Activated T-helper 17 cell treated with anti-CD3 and anti-CD28 coated beads, Interleukin-2, amount 50 U/mL, for 72 hours (primary cell): ENCODE measurements at regions not wholly inside any gene's neighbourhood (a gene's known extent, or its start where the extent isn't known, plus 50 kb on each side); places are given as distances from the start of the nearest gene placed in this dataset.

Experiments
- ATAC-seq: fragments of 150-1000 bp; cut with Tn5 transposase; replicated peaks from 2 replicates; pipeline ENCODE4 v1.10.0; 2021; ENCODE audit warnings: mild to moderate bottlenecking, moderate library complexity
- H3K27ac Mint-ChIP-seq: one replicate; pipeline ENCODE4 v1.8.0; 2022; ENCODE audit warnings: mixed read lengths
- H3K27me3 Mint-ChIP-seq: one replicate; pipeline ENCODE4 v1.8.0; 2022; ENCODE audit warnings: mixed read lengths
- H3K36me3 Mint-ChIP-seq: one replicate; pipeline ENCODE4 v1.8.0; 2022; ENCODE audit warnings: low read depth, mild to moderate bottlenecking, mixed read lengths
- H3K4me1 Mint-ChIP-seq: one replicate; pipeline ENCODE4 v1.8.0; 2022; ENCODE audit warnings: mixed read lengths
- H3K4me3 Mint-ChIP-seq: one replicate; pipeline ENCODE4 v1.8.0; 2022; ENCODE audit warnings: mild to moderate bottlenecking, mixed read lengths
- H3K9me3 Mint-ChIP-seq: one replicate; pipeline ENCODE4 v1.8.0; 2022; ENCODE audit warnings: mixed read lengths

DNA sequence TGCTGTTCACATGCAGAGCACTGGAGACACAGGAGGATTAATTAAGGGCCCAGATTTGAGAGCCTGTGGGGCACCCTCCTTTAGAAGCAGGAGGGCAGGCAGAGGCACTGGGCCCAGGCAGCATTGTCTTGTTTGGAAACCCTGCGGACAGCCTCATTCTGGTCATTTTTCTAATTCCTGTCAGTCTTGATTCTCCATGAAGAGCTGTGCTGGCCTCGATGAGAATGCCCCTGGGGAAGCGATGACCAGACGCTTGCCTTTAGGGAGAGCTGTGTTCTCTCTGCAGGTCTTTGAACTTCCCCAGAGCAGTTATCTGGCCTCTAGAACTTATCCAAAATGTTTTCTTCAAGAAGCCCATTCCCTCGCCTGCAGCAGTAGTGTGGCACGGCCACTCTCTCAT lies 117.8 kb upstream of the PTCH1 start:
- H3K4me1 Mint-ChIP-seq = no peaks in the 10 kb centered on the region
- H3K4me3 Mint-ChIP-seq = no peak overlapping the region
- H3K27me3 Mint-ChIP-seq = peaks cover 18% of the 10 kb centered on the region
- H3K36me3 Mint-ChIP-seq = no peaks in the 10 kb centered on the region
- no peak overlapping the region for H3K27ac Mint-ChIP-seq
- no peak for ATAC-seq
- no peaks in the 10 kb centered on the region for H3K9me3 Mint-ChIP-seq

DNA sequence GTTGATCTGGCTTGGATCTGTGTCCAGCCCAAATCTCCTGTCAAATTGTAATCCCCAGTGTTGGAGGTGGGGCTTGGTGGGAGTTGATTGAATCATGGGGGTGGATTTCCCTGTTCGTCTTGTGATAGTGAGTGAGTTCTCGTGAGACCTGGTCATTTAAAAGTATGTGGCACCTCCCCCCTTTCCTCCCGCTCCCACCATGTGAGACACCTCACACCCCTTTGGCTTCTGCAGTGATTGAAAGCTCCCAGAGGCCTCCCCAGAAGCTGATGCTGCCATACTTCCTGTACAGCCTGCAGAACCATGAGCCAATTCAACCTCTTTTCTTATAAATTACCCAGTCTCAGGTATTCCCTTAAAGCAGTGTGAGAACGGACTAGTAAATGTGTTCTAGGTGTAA lies 117.3 kb upstream of the PTCH1 start:
- Mint-ChIP-seq H3K36me3 (no peaks in the 10 kb centered on the region), H3K27me3 (peaks cover 18% of the 10 kb centered on the region), H3K9me3 (no peaks in the 10 kb centered on the region), H3K4me1 (no peaks in the 10 kb centered on the region), H3K27ac (no peak overlapping the region), H3K4me3 (no peak overlapping the region)
- ATAC-seq = no peak

DNA sequence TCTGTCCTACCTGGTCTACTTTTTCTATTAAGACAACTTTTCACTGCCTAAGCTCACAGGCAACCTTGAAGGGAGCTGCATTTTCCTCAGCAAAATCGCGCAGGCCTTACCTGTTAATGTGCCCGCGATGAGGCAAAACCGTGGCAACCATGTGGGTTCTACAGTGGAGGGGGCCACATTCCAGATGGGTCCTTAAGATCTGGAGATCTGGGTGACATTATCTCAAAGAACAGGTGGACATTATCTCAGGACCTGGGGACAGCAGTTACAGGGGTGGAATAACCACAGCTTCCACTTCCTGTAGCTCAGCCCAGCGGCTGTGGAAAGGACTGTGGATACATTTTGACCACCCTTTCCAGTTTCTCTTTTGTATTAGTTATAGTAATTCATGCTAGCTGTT lies 112.8 kb upstream of the PTCH1 start:
- Mint-ChIP-seq H3K4me1 (peaks cover 6% of the 10 kb centered on the region), H3K27ac (no peak overlapping the region), H3K27me3 (peaks cover 6% of the 10 kb centered on the region), H3K4me3 (no peak overlapping the region), H3K9me3 (no peaks in the 10 kb centered on the region), H3K36me3 (no peaks in the 10 kb centered on the region)
- ATAC-seq = no peak

DNA sequence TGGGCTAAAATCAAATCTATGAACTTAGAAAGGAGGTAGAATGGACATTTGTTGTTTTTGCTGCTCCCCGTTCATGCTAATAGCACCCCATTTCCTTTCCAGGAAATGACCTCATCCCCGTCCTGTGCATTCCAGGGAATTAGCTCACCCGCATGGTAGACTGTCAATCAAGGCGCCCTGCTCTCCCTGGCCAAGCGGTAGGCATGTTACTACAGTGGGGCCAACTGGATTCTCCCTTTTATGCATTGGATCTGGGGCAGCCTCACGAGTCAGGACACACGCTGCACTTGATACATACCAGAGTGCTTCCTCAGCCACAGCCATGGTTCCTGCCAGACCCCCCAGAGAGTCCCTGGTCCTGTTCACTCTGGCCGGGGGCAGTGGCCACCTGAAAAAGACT lies 111.0 kb upstream of the PTCH1 start:
- no peak for ATAC-seq
- H3K4me1 Mint-ChIP-seq = peaks cover 6% of the 10 kb centered on the region
- no peak overlapping the region for H3K27ac Mint-ChIP-seq
- H3K27me3 Mint-ChIP-seq = peaks cover 6% of the 10 kb centered on the region
- H3K4me3 Mint-ChIP-seq = peak overlapping the region; percentile 57
- no peaks in the 10 kb centered on the region for H3K36me3 Mint-ChIP-seq
- no peaks in the 10 kb centered on the region for H3K9me3 Mint-ChIP-seq

DNA sequence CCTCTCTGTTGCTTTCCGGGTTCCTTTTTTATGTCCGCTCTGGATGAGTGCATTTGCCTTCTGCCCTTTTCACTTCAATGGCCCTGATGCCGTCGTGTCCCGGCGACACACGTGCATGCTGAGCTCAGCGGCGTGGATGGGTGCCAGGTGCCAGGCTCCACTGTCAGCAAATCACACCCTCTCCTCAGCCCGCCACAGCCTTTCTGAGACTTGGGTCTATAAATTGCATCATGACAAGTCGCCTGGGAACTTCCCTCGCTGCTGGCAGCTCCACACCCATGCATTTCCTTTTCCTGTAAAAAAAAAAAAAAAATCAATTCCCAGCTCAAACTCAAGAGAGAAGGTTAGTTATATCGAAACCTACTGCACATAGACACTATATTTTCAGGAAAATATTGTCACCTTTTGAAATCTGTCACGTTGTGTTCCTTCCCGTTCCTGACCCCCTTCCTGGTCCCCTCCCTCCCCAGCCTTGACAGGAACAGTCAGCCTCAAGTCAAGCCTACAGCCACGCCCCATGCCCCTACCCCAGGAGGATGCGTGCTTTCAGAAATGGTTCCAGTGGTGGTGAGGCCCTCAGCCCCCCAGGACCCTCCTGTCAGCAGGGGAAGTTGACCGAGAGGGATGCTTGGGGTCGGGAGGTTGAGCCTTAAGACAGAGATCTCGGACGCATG lies 110.3 kb upstream of the PTCH1 start:
- Mint-ChIP-seq H3K4me1 (peaks cover 6% of the 10 kb centered on the region), H3K27ac (no peak overlapping the region), H3K9me3 (no peaks in the 10 kb centered on the region), H3K27me3 (peaks cover 6% of the 10 kb centered on the region), H3K4me3 (peak overlapping the region; percentile 57), H3K36me3 (no peaks in the 10 kb centered on the region)
- ATAC-seq = peak; percentile 92

DNA sequence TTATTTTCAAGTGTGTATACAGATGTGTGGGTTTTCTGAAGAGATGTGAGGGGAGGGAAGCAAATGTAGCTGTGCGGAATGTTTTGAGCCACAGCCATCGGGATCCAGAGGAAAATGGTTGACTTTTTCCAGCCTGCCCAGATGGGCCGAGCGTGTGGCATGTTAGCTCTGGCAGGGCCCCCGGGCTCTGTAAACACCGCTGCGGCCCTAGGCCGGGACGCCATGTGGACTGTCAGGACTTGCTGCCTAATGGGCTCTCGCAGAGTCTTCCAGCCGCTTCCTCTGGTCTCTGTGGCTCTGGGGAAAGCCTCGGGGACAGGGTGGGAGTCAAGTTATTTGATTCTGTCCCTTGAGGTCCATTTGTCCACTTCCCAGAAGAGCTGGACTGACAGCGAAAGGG lies 109.6 kb upstream of the PTCH1 start:
- peaks cover 6% of the 10 kb centered on the region for H3K4me1 Mint-ChIP-seq
- no peaks in the 10 kb centered on the region for H3K36me3 Mint-ChIP-seq
- no peak overlapping the region for H3K27ac Mint-ChIP-seq
- ATAC-seq = no peak
- H3K4me3 Mint-ChIP-seq = peak overlapping the region; percentile 57
- no peaks in the 10 kb centered on the region for H3K9me3 Mint-ChIP-seq
- peaks cover 3% of the 10 kb centered on the region for H3K27me3 Mint-ChIP-seq

DNA sequence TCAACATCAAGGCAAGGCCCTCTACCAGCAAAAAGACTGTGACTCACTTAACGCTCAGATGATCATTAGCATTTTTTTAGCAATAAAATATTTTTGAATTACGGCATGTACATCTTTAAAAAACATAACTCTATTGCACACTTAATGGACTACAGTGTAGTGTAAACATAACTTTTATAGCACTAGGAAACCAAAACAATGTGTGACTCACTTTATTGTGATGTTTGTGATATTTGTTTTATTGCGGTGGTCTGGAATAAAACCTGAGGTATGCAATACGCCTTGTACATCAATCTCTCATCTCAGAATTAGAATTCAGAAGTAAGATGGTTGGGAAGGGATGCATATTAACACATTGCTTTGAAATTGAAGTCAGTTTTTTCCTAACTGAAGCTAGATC lies 106.9 kb upstream of the PTCH1 start:
- no peaks in the 10 kb centered on the region for H3K9me3 Mint-ChIP-seq
- H3K4me1 Mint-ChIP-seq = peaks cover 6% of the 10 kb centered on the region
- H3K27ac Mint-ChIP-seq = no peak overlapping the region
- ATAC-seq = no peak
- no peak overlapping the region for H3K4me3 Mint-ChIP-seq
- H3K36me3 Mint-ChIP-seq = no peaks in the 10 kb centered on the region
- peaks cover 3% of the 10 kb centered on the region for H3K27me3 Mint-ChIP-seq

DNA sequence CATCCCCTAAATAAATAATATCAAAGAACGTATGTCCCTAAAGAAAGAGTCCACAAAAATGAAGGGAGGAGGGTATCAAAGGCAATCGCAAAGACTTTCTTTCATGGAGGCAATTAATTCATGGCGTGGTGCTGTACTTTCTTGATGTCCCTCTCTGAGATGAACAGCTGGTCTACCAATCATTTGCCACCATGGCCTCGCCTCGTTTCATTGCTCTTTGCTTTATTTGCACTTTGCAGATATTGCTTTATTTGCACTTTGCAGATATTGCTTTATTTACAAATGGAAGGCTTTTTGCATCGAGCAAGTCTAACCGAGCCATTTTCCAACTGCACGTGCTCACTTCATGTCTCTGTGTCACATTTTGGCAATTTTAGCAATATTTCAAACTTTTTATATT lies 104.0 kb upstream of the PTCH1 start:
- peaks cover 5% of the 10 kb centered on the region for H3K27me3 Mint-ChIP-seq
- H3K4me3 Mint-ChIP-seq = no peak overlapping the region
- no peak overlapping the region for H3K27ac Mint-ChIP-seq
- no peak for ATAC-seq
- no peaks in the 10 kb centered on the region for H3K36me3 Mint-ChIP-seq
- no peaks in the 10 kb centered on the region for H3K4me1 Mint-ChIP-seq
- H3K9me3 Mint-ChIP-seq = no peaks in the 10 kb centered on the region

DNA sequence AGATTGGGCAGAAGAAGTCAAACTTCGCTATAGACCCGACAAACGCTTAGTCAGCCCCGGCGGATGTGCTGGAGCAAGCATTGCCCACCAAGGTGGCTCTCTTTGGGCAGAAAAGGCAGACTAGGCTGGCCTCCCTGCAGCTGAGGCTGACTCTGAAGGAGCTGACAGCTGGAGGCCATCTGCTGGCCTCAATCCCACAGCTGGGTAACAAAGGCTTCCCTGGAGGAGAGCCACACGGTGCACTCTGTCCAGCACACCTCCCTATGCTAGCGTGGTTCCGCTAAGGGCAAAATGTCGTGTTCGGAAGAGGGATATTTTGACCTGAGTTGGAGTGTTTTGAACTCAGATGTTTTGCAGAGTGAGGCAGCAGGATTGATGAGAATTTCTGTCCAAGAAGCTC lies 103.5 kb upstream of the PTCH1 start:
- H3K9me3 Mint-ChIP-seq = no peaks in the 10 kb centered on the region
- ATAC-seq = no peak
- H3K27me3 Mint-ChIP-seq = peaks cover 5% of the 10 kb centered on the region
- H3K4me3 Mint-ChIP-seq = no peak overlapping the region
- no peaks in the 10 kb centered on the region for H3K36me3 Mint-ChIP-seq
- H3K4me1 Mint-ChIP-seq = no peaks in the 10 kb centered on the region
- H3K27ac Mint-ChIP-seq = no peak overlapping the region

DNA sequence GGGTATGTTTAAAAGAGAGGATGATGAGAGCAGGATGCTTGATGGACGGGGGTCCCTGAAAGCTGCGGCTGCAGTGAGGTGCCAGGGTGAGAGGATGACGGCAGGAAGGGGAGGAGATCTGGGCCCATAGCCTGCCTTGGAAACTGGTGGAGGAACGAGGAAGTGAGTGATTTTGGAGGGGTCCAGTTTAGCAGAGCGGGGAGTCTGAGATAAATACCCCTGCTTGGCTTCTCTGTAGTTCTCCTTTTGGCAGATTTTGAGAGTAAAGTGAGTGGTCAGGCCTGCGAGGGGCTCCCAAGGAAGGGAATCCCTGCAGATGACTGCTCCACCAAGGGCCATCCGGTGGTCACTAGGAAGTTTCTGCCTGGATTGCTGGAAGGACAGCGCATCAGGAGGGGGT lies 98.5 kb upstream of the PTCH1 start:
- ATAC-seq = no peak
- Mint-ChIP-seq H3K36me3 (no peaks in the 10 kb centered on the region), H3K27me3 (peaks cover 9% of the 10 kb centered on the region), H3K27ac (no peak overlapping the region), H3K9me3 (no peaks in the 10 kb centered on the region), H3K4me3 (no peak overlapping the region), H3K4me1 (no peaks in the 10 kb centered on the region)

DNA sequence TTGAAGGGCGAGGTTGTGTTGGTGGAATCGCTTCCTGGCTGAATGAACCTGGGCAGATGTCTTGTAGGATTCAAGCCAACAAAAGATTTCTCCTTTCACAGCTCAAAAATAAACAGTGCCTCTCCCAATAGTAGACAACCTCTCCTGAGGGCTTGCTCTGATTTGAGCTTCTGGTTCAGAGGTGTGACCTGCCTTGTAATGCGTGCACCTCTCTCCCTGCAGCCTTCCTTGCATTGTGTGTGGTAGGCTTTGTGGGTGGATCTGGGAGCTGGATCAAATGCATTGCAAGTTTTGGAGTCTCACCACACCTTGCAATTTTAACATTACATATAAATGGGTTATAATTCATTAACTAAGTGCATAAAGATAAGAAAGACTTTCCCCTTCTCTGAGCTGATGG lies 96.9 kb upstream of the PTCH1 start:
- no peak overlapping the region for H3K4me3 Mint-ChIP-seq
- H3K9me3 Mint-ChIP-seq = no peaks in the 10 kb centered on the region
- ATAC-seq = no peak
- no peaks in the 10 kb centered on the region for H3K36me3 Mint-ChIP-seq
- H3K27ac Mint-ChIP-seq = no peak overlapping the region
- H3K27me3 Mint-ChIP-seq = peaks cover 9% of the 10 kb centered on the region
- no peaks in the 10 kb centered on the region for H3K4me1 Mint-ChIP-seq

DNA sequence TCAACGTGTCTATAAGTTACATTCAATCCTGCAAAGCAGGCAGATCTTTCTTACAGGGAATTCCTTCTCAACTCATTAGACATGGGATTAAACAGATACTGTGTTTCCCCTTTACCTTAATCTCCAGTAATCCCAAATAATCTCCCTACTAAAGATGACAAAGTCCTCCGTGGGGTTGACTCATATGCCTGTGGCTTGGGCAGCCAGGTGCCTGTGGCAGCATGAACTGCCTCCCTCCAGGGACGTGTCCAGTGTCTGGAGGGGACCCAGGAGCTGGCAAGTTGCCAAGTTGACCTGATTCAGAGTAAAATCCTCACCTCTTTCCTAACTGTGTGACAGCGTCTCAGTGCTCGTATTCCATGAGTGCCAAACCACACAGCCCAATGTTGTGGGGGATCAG lies 94.6 kb upstream of the PTCH1 start:
- Mint-ChIP-seq H3K4me1 (no peaks in the 10 kb centered on the region), H3K36me3 (no peaks in the 10 kb centered on the region), H3K27ac (no peak overlapping the region), H3K27me3 (peaks cover 4% of the 10 kb centered on the region), H3K9me3 (no peaks in the 10 kb centered on the region), H3K4me3 (no peak overlapping the region)
- ATAC-seq = no peak

DNA sequence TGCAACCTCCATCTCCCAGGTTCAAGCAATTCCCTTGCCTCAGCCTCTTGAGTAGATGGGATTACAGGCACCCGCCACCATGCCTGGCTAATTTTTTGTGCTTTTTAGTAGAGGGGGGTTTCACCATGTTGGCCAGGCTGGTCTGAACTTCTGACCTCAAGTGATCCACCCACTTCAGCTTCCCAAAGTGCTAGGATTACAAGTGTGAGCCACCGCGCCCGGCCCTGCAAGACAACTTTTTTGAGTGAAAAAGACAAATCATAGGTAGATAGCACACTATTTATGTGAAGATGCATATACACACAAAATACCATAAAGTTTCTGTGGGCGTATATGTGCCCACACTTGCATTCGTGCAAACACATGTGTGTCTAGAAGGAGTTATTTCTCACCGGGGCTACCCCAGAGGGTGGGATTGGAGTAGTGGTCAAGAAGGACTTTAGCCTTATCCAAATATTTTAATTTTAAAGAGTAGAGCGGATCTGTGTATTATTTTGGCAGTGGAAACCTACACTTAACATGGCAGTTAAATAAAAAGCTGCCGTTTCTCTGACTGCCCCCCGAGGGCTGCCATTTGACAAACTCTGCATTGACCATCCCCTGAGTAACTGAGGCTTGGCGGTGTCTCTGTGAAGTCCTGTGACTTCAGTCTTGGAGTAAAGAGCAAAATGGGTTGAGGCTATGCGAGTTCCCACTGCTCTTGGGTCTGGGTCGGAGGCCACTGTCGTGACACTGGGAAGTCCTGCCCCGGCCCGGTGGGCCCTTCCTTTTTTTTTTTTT lies 93.4 kb upstream of the PTCH1 start:
- ATAC-seq = no peak
- no peak overlapping the region for H3K4me3 Mint-ChIP-seq
- H3K4me1 Mint-ChIP-seq = no peaks in the 10 kb centered on the region
- H3K27ac Mint-ChIP-seq = no peak overlapping the region
- H3K27me3 Mint-ChIP-seq = peaks cover 4% of the 10 kb centered on the region
- H3K36me3 Mint-ChIP-seq = no peaks in the 10 kb centered on the region
- no peaks in the 10 kb centered on the region for H3K9me3 Mint-ChIP-seq

DNA sequence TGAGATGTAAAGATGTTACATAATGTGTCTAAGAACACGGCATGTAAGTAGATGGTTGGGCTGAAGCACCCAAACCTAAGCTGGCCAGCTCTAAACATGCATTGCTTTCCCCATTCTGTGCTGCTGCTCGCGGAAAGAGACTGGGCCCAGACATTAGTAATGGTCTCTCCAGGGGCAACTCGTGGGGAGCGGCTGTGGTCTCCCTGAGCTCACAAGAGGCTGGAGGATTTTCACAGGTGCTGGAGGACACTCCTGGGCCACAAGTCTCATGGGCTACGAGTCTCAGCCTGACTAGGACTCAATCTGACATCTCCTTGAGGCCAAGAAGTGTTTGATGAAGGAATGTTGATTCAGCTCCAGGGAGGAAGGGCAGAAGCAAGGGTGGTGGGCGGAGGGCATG lies 92.7 kb upstream of the PTCH1 start:
- Mint-ChIP-seq H3K36me3 (no peaks in the 10 kb centered on the region), H3K27me3 (peaks cover 4% of the 10 kb centered on the region), H3K4me1 (no peaks in the 10 kb centered on the region), H3K27ac (no peak overlapping the region), H3K4me3 (no peak overlapping the region), H3K9me3 (no peaks in the 10 kb centered on the region)
- ATAC-seq = no peak

DNA sequence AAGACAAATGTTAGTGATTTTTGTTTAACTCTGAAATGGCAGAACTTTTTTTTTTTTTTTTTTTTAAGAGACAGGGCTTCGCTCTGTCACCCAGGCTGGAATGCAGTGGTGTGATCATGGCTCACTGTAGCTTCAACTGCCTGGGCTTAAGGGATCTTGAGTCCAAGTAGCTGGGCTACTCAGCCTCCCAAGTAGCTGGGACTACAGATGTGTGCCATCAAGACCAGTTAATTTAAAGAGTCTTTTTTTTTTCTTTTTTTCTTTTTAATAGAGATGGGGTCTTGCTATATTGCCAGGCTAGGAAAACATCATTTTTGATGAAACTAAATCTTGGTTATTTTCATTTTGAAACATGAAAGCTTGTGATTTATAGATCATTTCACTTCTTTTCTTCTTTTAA lies 91.6 kb upstream of the PTCH1 start:
- peaks cover 2% of the 10 kb centered on the region for H3K27me3 Mint-ChIP-seq
- H3K4me1 Mint-ChIP-seq = no peaks in the 10 kb centered on the region
- no peaks in the 10 kb centered on the region for H3K9me3 Mint-ChIP-seq
- H3K36me3 Mint-ChIP-seq = no peaks in the 10 kb centered on the region
- H3K27ac Mint-ChIP-seq = no peak overlapping the region
- no peak overlapping the region for H3K4me3 Mint-ChIP-seq
- ATAC-seq = no peak
